A549 (cell line): ENCODE measurements at regions not wholly inside any gene's neighbourhood (a gene's known extent, or its start where the extent isn't known, plus 50 kb on each side); places are given as distances from the start of the nearest gene placed in this dataset.

Source experiments
- CEBPB ChIP-seq, 2 experiments: fragments of >200 bp in 1 of 2; sonication (Bioruptor Twin) in 1 of 2; formaldehyde crosslinking in 1 of 2; IDR thresholded peaks; 2 replicates each; pipeline ENCODE4 v1.6.1; 2012 to 2016
- CTCF ChIP-seq: fragments of >200 bp; sonication (Bioruptor Twin); formaldehyde crosslinking; IDR thresholded peaks from 3 replicates; pipeline ENCODE4 v1.5.1; 2016
- ELK1 ChIP-seq: fragments of 150-350 bp; IDR thresholded peaks from 2 replicates; pipeline ENCODE4 v1.6.1; 2014; ENCODE audit warnings: low read depth, mild to moderate bottlenecking, low read length
- HOXA7 ChIP-seq: fragments of 250-450 bp; sonication (Bioruptor Pico); IDR thresholded peaks from 2 replicates; pipeline ENCODE4 v1.5.0; 2020; ENCODE audit warnings: mild to moderate bottlenecking, moderate library complexity
- JUN ChIP-seq, 2 experiments: fragments of >200 bp; sonication (Bioruptor Twin); formaldehyde crosslinking; IDR thresholded peaks; 2 replicates in 1 of 2; 3 replicates in 1 of 2; pipeline ENCODE4 v1.6.1; 2016 to 2017
- MAX ChIP-seq: IDR thresholded peaks from 2 replicates; pipeline ENCODE4 v1.6.1; 2012
- MYC ChIP-seq: IDR thresholded peaks from 2 replicates; pipeline ENCODE4 v1.6.1; 2012; ENCODE audit warnings: mild to moderate bottlenecking, inconsistent platforms, low read length, improper control_type of control experiment, borderline replicate concordance
- PBX3 ChIP-seq: IDR thresholded peaks from 2 replicates; pipeline ENCODE4 v1.6.1; 2012
- POLR2A ChIP-seq: IDR thresholded peaks from 2 replicates; pipeline ENCODE4 v1.6.1; 2012; ENCODE audit warnings: mild to moderate bottlenecking, low read length
- POLR2AphosphoS2 ChIP-seq: conservative IDR thresholded peaks from 2 replicates; pipeline ENCODE4 v1.6.1; 2012; ENCODE audit warnings: low read length, improper control_type of control experiment, inconsistent platforms
- REST ChIP-seq: fragments of 200-600 bp; sonication (generic); IDR thresholded peaks from 2 replicates; pipeline ENCODE4 v1.6.1; 2016; ENCODE audit warnings: antibody characterized with exemption, mild to moderate bottlenecking, moderate library complexity
- RFX5 ChIP-seq: fragments of 450-650 bp; IDR thresholded peaks from 2 replicates; pipeline ENCODE4 v1.7.1; 2014; ENCODE audit warnings: antibody characterized with exemption, mild to moderate bottlenecking, moderate library complexity
- USF2 ChIP-seq: fragments of 450-650 bp; IDR thresholded peaks from 2 replicates; pipeline ENCODE4 v1.6.1; 2014; ENCODE audit warnings: antibody characterized with exemption

- TF ChIP-seq MYC: no peak
- no peak for TF ChIP-seq CTCF
- no peak for TF ChIP-seq POLR2AphosphoS2
- no peak for TF ChIP-seq POLR2A
- TF ChIP-seq HOXA7 (CRISPR knock-in tag): no peak
- TF ChIP-seq ELK1: no peak
- no peak for TF ChIP-seq USF2
- TF ChIP-seq CEBPB (IDR thresholded peaks at IDR 0.05): no peak
- no peak for TF ChIP-seq MAX
- TF ChIP-seq JUN (IDR thresholded peaks at IDR 0.05): no peak
- TF ChIP-seq RFX5: no peak
- TF ChIP-seq REST: no peak
- no peak for TF ChIP-seq PBX3
Measured at GRCh38 chr15:92228830-92229229, 164.9 kb upstream of the ST8SIA2 start.
